ENCODE measurements at regions not wholly inside any gene's neighbourhood (a gene's known extent, or its start where the extent isn't known, plus 50 kb on each side); places are given as distances from the start of the nearest gene placed in this dataset.
"Not testable (repeated sequence)": the region's sequence is repeated elsewhere in the genome, so short reads cannot be mapped to it uniquely, and the experiment has no call there.

DNA sequence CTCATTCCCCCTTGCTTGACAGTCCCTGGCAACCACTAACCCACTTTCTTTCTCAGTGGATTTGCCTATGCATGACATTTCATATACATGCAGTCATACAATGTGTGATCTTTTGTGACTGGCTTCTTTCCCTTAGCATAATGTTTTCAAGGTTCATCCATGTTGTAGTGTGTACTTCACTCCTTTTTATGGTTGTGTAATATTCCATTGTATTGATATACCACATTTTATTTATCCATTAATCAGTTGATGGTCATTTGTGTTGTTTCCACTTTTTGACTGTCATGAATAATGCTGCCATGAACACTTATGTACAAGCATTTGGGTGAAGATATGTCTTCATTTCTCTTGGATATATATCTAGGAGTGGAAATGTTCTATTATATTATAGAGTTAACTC lies 127.7 kb upstream of the GRIK3 start:
- no peak for DNase-seq (ENCODE audit: low spot score)

DNA sequence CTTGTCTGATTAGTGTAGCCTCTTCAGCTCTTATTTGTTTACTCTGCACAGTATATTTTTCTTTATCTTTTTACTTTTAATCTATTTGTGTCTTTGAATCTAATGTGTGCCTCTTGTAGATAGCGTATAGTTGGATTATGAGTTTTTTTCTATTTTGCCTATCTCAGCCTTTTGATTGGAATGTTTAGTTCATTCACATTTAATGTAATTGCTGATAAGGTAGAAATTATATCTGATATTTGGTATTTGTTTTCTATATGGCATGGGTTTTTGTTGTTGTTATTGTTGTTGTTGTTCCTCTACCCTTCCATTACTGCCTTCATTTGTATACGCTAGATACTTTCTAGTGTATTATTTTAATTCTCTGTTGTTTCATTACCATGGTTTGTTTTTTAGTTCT lies 131.7 kb upstream of the GRIK3 start:
- DNase-seq (ENCODE audit: low spot score), result no peak

DNA sequence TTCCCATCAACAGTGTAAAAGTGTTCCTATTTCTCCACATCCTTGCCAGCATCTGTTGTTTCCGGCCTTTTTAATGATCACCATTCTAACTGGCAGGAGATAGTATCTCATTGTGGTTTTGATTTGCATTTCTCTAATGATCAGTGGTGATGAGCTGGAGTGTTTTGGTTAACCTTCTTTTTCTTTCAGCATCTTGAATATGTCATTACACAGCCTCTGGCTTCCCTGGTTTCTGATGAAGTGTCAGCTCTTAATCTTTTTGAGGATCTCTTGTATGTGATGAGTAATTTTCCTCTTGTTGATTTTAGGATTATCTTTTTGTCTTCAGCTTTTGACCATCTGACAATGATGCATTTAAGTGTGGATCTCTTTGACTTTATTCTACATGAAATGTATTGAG lies 133.2 kb upstream of the GRIK3 start:
- no peak for DNase-seq (ENCODE audit: low spot score)

DNA sequence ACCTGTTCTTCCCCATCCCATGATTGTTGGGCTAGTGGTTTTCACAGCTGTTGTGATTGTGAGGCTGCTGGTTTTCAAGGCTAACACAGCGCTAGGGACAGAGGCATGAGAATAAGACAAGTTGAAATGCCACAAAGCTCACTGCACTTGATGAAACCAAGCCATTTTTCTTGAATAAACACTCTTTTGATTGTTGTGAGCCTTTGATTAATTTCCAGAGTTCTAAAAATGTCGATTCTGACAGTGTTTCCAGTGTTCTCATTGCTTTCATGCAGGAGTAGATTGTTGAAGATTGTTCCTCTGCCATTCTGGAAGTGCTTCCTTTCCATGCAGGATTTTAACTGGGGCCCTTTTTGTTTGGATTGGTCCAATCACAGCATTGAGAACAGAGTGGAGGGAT lies 134.9 kb upstream of the GRIK3 start:
- no peak for DNase-seq (ENCODE audit: low spot score)

DNA sequence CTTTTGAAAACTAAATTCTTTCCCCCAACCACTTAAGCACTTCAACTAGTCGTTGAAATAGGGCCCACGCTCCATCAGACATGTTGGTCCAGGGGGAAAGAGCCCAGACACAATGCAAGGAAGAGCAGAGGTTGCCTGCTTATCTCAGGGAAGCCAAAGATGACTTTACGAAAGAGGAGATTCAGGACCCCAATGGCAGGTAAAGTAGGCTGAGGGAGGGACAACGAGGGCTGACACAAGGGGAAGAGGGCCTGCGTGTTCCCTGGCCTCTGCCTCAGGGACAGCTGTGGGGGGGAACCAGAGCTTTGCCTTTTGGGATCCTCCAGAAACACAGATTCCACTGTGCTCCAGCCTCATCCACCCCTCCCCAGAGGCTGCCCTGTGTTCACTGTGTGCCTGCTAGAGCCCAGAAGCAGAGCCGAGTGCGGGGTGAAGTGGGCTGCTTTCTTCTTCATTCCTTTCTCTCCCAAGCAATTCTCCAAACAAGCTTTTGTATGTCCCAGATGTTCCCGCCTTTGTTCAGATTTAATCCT lies 135.5 kb upstream of the GRIK3 start:
- DNase-seq (ENCODE audit: low spot score), result no peak

DNA sequence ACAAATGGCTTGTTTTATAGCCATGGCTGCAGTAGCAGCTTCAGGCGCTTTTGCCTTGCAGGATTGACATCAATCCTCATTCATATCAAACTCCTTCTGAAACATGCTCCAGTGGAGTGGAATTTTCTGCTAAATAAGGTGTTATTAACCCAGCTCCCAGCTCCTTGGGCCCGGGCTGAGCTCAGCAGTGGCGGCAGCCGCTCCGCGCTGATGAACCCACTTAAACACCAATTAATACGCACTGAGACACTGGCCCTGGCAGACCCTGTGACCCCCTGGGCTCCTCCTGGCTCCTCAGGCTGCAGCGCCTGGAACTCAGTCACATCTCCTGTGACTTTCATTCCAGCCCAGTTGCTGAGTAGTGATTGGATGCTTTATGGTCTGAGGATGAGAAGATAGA lies 137.4 kb upstream of the GRIK3 start:
- DNase-seq (ENCODE audit: low spot score), result no peak

DNA sequence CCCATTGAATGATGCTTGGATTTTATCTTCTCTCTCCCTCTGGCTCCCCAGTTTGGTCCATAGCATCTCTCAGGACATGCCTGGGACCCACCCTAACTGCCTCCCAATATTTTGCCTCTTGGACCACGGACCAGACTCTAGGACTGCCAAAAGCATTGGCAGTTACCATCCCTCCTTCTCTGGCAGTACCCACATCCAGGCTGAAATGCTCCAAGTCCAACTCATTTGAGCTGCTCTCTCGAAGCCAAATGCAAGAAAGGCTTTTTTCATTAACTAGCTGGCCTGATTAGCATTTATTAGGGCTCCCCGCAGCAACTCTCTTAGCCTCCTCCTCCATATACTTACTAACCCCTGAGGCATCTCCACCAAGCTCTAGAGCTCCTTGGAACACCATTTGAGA lies 140.0 kb upstream of the GRIK3 start:
- DNase-seq (ENCODE audit: low spot score), result no peak

DNA sequence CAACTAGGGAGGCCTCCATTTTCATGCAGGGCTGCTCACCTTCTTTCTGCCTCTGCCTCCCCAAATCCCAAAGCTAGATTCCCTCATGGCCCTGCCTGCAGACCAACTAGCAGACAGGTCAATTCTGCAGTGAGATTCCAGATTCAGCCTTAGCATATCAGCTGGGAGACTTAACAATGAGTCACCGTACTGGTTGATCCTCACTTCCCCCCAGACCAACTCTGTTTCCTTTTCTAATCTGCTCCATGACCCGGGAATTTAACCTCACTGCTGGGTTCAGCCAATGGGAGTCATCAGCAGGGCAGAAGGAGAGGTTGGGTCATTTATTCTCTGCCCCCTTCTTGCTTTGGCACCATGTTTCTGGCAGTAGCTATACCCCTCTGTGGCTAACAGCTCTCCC lies 140.6 kb upstream of the GRIK3 start:
- no peak for DNase-seq (ENCODE audit: low spot score)

DNA sequence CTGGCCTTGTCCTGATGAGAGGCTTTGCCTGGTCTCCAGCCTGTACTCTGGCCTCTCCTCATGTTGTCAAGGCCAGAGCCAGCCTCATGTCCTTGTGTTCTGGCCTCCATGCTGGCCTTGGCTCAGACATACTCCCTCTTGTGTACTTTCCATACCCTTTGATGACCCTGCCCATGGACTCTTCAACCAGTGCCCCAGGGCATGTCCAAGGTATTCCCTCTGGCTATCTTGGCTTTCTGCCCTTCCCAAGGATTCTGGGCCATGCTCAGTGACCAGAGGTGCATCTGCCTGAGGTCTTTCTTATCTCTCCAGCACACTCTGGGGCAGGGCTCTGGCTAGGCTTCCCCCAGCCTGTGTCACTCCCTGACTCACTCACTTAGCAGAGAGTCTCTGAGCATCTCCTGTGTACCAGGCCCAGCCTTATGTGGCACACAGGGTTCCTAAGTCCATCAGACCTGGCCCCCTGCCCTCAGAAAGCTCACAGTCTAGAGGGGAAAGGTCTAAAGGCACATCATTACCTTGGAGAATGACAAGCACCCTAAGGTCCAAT lies 141.4 kb upstream of the GRIK3 start:
- no peak for DNase-seq (ENCODE audit: low spot score)

DNA sequence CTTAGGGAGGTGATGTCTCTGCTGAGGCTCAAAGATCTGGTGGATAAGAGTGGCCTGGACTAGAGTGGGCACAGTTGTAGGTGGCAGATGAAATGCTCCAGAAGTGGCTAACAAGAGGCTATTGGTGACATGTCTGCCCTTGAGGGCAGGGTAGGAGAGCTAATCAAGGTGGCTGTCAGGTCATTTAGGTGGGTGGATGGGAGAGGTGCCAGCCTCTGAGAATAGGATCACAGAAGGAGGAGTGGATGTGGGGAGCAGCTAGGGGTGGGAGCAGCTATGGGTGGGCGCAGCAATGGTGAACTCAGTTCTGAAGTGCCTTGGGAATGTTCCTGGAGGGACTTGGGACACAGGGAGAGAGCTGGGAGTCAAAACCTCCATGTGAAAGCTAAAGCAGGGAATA lies 142.0 kb upstream of the GRIK3 start:
- DNase-seq (ENCODE audit: low spot score), result no peak

DNA sequence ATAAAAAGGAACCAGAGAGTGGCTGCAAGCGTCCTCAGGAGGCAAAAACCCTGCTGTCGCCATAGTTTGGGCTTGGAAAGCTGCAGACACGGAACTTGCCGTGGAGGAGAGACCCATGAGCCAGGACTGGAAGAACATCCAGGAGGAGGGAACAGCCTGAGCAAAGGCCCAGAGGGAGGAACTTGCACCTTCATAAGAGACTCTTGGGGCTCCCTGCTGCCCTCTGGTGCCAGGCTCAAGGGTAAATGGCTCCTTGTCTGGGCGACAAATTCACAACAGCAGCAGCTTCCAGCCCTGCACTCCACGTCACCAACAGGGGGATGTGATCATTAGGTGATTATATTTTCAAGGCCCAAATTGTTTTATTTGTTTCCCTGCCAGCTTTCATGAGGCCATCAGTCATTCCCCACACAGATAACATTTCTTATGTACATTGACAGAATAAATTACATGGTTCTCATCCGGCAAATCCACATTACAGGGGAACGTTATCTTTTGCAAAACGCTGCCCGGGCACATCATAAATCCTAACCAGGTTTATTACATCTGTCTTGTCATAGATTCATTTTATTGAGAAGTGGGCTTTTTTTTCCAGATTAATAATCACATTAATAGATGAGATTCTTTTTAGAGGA lies 143.0 kb upstream of the GRIK3 start:
- DNase-seq (ENCODE audit: low spot score), result peak; percentile 26

DNA sequence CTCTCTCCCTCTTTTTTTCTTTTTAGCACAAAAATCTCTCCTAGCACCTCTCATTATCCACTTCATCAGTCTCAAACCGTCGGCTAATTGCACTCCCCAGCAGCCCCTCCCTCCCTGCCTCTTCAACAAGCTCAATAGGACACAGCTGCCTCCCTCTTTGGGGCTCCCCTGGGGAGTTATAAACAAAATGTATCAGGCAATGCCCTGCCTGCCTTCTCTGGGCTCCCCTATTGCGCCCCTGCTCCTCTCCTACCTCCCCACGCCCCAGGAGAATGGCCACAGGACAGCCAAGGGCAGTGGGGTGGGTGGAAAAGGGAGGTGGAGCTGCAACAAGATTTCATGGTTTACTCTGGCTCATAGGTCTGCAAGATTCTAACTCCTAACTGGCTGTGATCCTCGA lies 147.1 kb upstream of the GRIK3 start:
- no peak for DNase-seq (ENCODE audit: low spot score)

DNA sequence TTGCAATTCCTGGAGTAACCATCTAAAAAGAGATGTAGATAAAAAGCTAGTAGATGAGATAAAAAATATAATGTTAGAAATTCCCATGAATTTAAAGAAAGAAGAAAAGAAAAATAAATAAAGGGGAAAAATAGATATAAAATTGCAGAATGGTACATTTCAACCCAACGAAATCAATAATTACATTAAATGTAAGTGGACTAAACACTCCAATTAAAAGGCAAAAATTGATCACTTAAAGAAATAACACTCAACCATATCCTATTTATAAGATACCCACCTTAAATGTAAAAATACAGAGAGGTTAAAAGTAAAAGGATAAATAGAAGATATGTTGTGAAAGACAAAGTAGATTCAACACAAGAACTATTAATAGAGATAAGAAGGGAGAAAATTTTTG lies 150.5 kb upstream of the GRIK3 start:
- DNase-seq (ENCODE audit: low spot score), result no peak

DNA sequence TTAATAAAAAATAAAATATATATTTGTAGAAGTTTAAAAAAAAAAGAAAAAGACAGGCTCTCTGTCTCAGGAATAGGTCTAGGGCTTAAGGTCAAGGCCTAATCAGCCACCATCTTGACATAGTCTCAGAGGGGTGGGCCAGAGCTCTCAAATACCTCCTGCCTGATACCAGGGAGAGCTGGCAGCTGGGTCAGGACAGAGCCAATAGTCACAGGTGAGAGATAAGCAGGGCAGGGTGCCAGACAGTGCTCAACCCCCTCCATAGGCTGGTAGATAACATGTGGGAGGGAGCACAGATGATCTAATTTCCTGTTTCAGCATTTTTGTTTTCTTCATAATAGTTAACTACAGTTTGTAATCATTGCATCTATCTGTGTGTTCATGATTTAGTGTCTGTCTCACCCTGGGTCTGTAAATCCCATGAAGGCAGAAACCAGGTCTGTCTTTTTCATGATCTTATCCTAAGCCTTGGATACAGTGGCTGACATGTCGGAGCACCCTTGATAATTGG lies 152.0 kb upstream of the GRIK3 start:
- DNase-seq (ENCODE audit: low spot score), result no peak

DNA sequence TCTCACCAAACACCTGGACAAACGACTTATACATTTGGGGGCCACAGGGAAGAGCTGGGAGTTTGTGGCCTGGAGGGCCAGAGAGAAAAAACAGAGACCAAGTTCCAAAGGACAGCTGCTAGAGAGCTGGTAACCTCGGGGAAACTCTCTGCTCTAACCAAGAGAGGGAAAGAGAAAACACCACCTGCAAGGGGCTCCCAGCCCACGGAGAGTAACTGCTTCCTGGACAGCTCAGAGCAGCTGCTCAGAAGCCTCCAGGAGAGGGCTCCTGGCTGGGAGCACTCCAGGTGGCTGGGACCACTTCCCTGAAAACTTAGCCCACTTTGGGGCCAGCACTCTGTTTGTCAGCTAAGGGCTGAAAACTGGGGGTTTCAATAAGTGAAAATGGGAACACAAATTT lies 154.8 kb upstream of the GRIK3 start:
- no peak for DNase-seq (ENCODE audit: low spot score)

DNA sequence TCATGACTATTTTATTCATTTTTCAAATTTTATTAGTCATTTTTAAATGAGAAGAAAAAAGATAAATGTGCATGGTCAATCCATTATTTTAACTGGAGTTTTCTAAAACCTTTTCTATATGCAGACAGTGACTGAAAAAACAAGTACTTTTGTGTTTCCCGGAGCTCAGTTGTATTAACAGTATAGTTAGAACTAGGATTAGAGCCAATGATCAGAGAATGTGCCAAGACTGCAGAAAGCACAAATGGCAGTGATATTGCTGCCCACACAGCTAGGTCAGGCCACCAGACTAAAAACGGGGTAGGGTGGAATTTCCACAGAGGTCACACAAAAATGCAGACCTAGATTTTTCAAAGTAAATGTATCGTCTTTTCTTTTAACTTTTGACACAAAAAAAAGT lies 163.1 kb upstream of the GRIK3 start:
- no peak for DNase-seq (ENCODE audit: low spot score)

DNA sequence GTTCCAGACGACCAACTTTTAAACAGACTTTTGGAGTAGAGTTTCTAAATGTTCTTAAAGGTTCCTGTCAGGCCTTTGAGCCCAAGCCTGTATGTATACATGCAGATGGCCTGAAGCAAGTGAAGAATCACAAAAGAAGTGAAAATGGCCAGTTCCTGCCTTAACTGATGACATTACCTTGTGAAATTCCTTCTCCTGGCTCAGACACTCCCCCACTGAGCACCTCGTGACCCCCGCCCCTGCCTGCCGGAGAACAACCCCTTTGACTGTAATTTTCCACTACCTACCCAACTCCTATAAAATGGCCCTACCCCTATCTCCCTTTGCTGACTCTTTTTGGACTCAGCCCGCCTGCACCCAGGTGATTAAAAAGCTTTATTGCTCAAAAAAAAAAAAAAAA lies 180.0 kb upstream of the GRIK3 start:
- not testable (repeated sequence) for DNase-seq (ENCODE audit: low spot score)

DNA sequence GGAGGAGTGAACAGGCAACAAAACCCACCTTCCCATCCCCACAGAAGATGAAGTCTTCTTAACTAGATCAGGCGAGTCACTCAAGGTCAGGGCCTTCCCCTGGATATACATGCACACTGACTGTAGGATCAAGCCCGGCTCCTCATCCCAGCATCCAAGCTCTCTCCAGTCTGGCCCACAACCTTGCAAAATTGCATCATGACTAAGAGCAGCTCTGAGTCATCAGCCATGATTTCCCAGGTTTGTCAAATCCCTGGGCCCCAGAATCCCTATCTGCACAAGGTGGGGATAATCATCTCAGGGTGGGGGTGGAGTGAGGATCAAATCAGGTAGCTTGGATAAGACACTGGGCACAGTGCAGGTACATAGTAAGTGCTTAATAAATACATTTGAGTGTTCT lies 199.3 kb upstream of the GRIK3 start:
- no peak for DNase-seq (ENCODE audit: low spot score)

DNA sequence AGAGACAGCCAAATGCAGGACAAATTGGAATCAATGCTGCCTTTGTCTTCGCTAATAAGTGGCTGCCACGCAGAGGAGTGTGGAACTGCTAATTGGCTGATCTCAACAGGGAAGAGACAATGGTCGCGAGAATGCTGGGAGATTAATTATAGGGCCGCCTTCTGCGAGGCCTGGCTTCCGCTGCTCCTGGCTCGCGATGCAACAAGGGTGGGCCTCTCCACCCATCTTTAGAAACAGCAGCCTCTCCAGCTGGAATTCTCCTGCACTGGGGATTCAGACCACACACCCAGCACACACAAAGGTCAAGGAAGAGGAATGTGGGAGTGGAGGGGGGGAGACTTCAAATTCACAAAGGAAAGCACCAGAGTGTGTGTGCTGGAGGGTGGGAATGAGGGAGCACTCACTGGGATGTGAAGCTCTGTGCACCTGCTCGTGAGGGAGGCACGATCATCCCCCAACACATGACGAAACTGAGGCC lies 200.7 kb upstream of the GRIK3 start:
- peak; percentile 1 for DNase-seq (ENCODE audit: low spot score)

DNA sequence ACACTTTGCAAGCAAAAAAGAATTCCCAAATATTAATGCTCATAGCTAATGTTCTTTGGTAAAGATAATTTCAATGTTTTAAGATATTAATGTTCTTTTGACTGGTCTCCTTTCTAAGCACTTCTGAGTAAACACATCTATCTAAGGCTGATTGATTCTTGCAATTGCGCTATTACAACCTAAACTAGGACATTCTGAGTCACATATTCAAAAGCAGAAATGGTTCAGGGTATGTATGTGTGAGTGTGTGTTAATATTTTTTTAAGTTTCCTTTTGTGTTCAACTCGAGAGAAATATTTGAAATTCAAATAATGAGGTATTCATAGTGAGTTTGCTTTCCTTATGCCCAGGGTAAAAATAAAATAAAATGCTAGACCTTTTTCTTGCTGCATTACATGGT lies 203.6 kb upstream of the GRIK3 start:
- no peak for DNase-seq (ENCODE audit: low spot score)

DNA sequence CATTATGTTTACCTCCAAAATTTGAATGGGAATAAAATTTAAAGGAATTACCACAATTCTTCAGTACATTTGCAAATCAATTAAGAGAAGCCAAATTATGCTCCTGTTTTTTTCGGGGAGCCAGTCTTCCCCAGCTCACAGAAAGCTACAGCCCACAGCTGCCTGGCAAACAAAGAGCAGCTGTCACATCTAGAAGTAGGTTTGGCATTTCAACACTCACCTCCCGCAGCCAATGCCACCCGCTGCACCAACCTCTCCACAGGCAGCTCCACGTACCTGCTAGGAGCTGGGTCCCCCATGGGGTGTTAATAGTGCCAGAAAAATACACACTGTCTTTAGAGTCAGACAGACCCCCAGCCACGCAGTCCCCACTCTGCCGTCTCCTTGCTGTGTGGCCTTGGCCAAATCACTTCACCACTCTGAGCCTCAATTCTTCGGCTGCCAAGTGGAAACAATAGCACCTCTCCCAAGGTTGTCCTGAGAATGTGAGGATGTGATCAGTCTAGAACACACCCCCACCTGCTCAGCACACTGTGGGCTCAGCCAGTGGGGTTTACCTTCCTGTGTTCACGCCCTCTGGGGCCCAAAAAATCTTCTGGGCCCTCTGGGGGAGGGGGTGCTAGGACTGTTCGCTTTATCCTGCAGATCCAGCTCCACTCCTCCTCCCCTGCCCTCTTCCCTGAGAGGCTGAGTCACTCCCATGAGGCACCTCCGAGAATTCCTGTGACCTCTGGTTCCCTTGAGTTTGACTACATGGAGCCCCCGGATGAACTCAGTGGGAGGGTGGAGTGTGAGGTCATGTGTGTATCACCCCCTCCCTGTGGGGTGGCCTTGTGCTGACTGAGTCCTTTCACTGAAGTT lies 204.3 kb upstream of the GRIK3 start:
- no peak for DNase-seq (ENCODE audit: low spot score)

DNA sequence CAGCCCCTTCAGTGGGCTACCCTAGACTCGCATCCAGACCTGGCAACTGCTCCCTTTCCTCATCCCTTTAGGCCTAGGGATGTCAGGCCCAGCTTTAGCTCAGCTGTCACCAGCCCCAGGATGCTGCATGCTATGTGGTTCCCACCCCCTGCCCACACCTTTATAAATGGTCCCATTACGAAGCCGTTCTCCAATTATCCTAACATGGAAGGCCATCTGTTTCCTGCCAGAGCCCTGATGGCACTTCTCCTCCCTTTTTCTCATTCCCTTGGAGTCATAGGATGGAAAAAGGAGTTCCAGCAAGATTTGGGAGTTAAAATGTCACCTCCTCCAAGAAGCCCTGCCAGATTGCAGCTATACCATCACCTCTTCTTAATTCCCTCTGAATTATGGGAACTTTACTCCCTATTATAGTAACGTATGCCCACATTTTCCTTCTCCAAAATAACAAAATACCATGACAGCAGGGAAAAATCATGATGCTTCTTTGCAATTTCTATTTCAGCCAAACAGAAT lies 205.0 kb upstream of the GRIK3 start:
- DNase-seq (ENCODE audit: low spot score), result no peak

DNA sequence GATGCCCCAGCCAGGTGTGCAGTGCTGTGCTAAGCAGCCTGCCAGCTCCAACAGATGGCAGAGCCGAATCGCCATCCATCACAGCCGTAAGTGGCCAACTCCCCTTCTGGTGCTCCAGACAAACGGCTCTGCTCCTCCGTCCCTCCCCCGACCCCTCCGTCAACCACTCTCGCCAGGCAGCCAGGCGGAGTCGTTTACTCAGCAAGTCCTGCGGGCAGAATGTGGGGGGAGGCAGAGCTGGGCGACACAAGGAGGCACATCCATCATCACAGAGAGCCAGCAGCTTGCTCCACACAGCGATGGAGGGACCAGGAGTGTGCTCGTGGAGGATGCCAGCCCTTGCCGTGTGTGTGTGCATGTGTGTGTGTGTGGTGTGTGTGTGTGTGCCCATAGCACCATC lies 206.6 kb upstream of the GRIK3 start:
- no peak for DNase-seq (ENCODE audit: low spot score)

Data from cerebellar cortex (tissue), 1 donor.